IMR-90 (cell line): ENCODE measurements at regions not wholly inside any gene's neighbourhood (a gene's known extent, or its start where the extent isn't known, plus 50 kb on each side); places are given as distances from the start of the nearest gene placed in this dataset.

Experiments
- ATAC-seq: fragments of 200-7000 bp; cut with Tn5 transposase; 2 replicates; pipeline ENCODE4 v1.9.1; 2020; ENCODE audit warnings: low read depth, mild to moderate bottlenecking, moderate library complexity
- BruUV-seq: library from RNA; stranded (reverse); fragments of 400-500 nt; replicated peaks from 2 replicates; lab custom pipeline; 2021; lab: Mats Ljungman, UMichigan
- CTCF ChIA-PET: fragments of 300-600 bp; formaldehyde crosslinking; extraction: SDS; loops from one replicate; lab custom pipeline; 2021; ENCODE audit warnings: antibody characterized with exemption; lab: Yijun Ruan, JAX
- POLR2A ChIA-PET: fragments of 300-600 bp; sonication (Branson Sonifier 250); formaldehyde crosslinking; loops from one replicate; lab custom pipeline; 2022; ENCODE audit warnings: antibody characterized with exemption; ENCODE audit not compliant: unreplicated experiment; lab: Charles Lee
- DNase-seq: peaks from one replicate; pipeline ENCODE4 v3.0.0; 2013
- H2AFZ ChIP-seq: replicated peaks from 2 replicates; pipeline ENCODE3; 2013; ENCODE audit warnings: low read length, mild to moderate bottlenecking; ENCODE audit not compliant: poor library complexity
- H2AK5ac ChIP-seq: 2 replicates; pipeline ENCODE4 v1.6.1; 2013; ENCODE audit warnings: low read depth, low read length, inconsistent platforms
- H2AK9ac ChIP-seq: replicated peaks from 2 replicates; pipeline ENCODE3; 2013; ENCODE audit warnings: mild to moderate bottlenecking, low read depth, low read length, moderate library complexity; ENCODE audit not compliant: poor library complexity
- H2BK120ac ChIP-seq: 2 replicates; pipeline ENCODE4 v1.6.1; 2013; ENCODE audit warnings: low read depth, low read length, inconsistent platforms
- H2BK15ac ChIP-seq: 3 replicates; pipeline ENCODE4 v1.6.1; 2013; ENCODE audit warnings: low read depth, low read length, inconsistent platforms
- H2BK20ac ChIP-seq: 2 replicates; pipeline ENCODE4 v1.6.1; 2013; ENCODE audit warnings: low read depth, mild to moderate bottlenecking, inconsistent platforms, low read length, moderate library complexity
- H2BK5ac ChIP-seq: 2 replicates; pipeline ENCODE4 v1.6.1; 2013; ENCODE audit warnings: mild to moderate bottlenecking, low read depth, low read length, inconsistent platforms; ENCODE audit not compliant: poor library complexity, severe bottlenecking
- H3K14ac ChIP-seq: replicated peaks from 2 replicates; pipeline ENCODE4 v1.6.1; 2013; ENCODE audit warnings: low read depth, low read length, inconsistent platforms
- H3K18ac ChIP-seq: 2 replicates; pipeline ENCODE4 v1.6.1; 2013; ENCODE audit warnings: low read depth, low read length, control low read depth
- H3K23ac ChIP-seq: 2 replicates; pipeline ENCODE4 v1.6.1; 2013; ENCODE audit warnings: low read depth, low read length, inconsistent platforms
- H3K27ac ChIP-seq: 2 replicates; pipeline ENCODE4 v1.5.1; 2013; ENCODE audit warnings: mild to moderate bottlenecking, control low read depth, low read length; ENCODE audit not compliant: insufficient read depth
- H3K27me3 ChIP-seq: 2 replicates; pipeline ENCODE4 v1.6.1; 2013; ENCODE audit warnings: low read length; ENCODE audit not compliant: control insufficient read depth, insufficient read depth
- H3K36me3 ChIP-seq: 2 replicates; pipeline ENCODE4 v1.6.1; 2013; ENCODE audit warnings: low read length, mixed read lengths; ENCODE audit not compliant: control insufficient read depth, insufficient read depth
- H3K4ac ChIP-seq: 2 replicates; pipeline ENCODE4 v1.6.1; 2013; ENCODE audit warnings: low read depth, low read length, inconsistent platforms
- H3K4me1 ChIP-seq: 2 replicates; pipeline ENCODE4 v1.6.1; 2013; ENCODE audit warnings: low read length, mixed read lengths; ENCODE audit not compliant: control insufficient read depth, insufficient read depth
- H3K4me2 ChIP-seq: 2 replicates; pipeline ENCODE4 v1.6.1; 2013; ENCODE audit warnings: low read depth, mild to moderate bottlenecking, control low read depth, low read length, moderate library complexity
- H3K4me3 ChIP-seq: 2 replicates; pipeline ENCODE4 v1.5.1; 2013; ENCODE audit warnings: low read depth, mild to moderate bottlenecking, control low read depth, low read length, moderate library complexity; ENCODE audit not compliant: insufficient read depth
- H3K56ac ChIP-seq: 2 replicates; pipeline ENCODE4 v1.6.1; 2013; ENCODE audit warnings: low read length, inconsistent platforms; ENCODE audit not compliant: insufficient read depth; ENCODE audit errors: extremely low read depth
- H3K79me1 ChIP-seq, 2 experiments: 2 replicates each; pipeline ENCODE4 v1.6.1; 2013; ENCODE audit warnings: low read length in 2 of 2, inconsistent platforms in 1 of 2, low read depth in 1 of 2
- H3K9ac ChIP-seq: 2 replicates; pipeline ENCODE4 v1.6.1; 2013; ENCODE audit warnings: low read depth, low read length, control low read depth
- H3K9me1 ChIP-seq: 2 replicates; pipeline ENCODE4 v1.6.1; 2013; ENCODE audit warnings: low read length, inconsistent platforms; ENCODE audit not compliant: insufficient read depth
- H3K9me3 ChIP-seq: 2 replicates; pipeline ENCODE4 v1.6.1; 2013; ENCODE audit warnings: low read length; ENCODE audit not compliant: control insufficient read depth, insufficient read depth
- H4K20me1 ChIP-seq: 2 replicates; pipeline ENCODE4 v1.6.1; 2013; ENCODE audit warnings: low read length, inconsistent platforms; ENCODE audit not compliant: insufficient read depth
- H4K5ac ChIP-seq: 2 replicates; pipeline ENCODE4 v1.6.1; 2013; ENCODE audit warnings: mild to moderate bottlenecking, low read depth, low read length, control low read depth
- H4K8ac ChIP-seq, 2 experiments: 2 replicates each; pipeline ENCODE4 v1.6.1; 2013; ENCODE audit warnings: low read depth in 2 of 2, low read length in 2 of 2, control low read depth in 1 of 2, inconsistent platforms in 1 of 2
- H4K91ac ChIP-seq: 2 replicates; pipeline ENCODE4 v1.6.1; 2013; ENCODE audit warnings: low read depth, low read length, inconsistent platforms; ENCODE audit not compliant: insufficient read depth
- CEBPB ChIP-seq: IDR thresholded peaks from 2 replicates; pipeline ENCODE4 v1.6.1; 2012; ENCODE audit warnings: low read depth, low read length, improper control_type of control experiment
- CHD1 ChIP-seq: IDR thresholded peaks from 2 replicates; pipeline ENCODE4 v1.6.1; 2012; ENCODE audit warnings: low read depth, low read length, improper control_type of control experiment
- CTCF ChIP-seq: conservative IDR thresholded peaks from 2 replicates; pipeline ENCODE4 v1.5.1; 2012; ENCODE audit warnings: mild to moderate bottlenecking, low read depth, low read length, improper control_type of control experiment
- MXI1 ChIP-seq: IDR thresholded peaks from 2 replicates; pipeline ENCODE4 v1.6.1; 2012; ENCODE audit warnings: low read depth, mild to moderate bottlenecking, low read length, moderate library complexity, borderline replicate concordance
- RFX5 ChIP-seq: IDR thresholded peaks from 2 replicates; pipeline ENCODE4 v1.8.0; 2012; ENCODE audit warnings: low read depth, mild to moderate bottlenecking, low read length, moderate library complexity
- WGBS, 2 experiments: methylation state at CpG; one replicate each; pipeline versions ENCODE4 v1.1.5 to v1.1.7; 2013; ENCODE audit warnings: missing lambda C conversion rate in 2 of 2; ENCODE audit not compliant: insufficient read length in 1 of 2; ENCODE audit errors: extremely low coverage in 2 of 2; 5-methylcytosine and 5-hydroxymethylcytosine counted together
- dilution Hi-C: fragments of 300-500 bp; cut with HindIII; formaldehyde crosslinking; loops from one replicate; pipeline ENCODE4 v1.14.3; 2018; ENCODE audit warnings: low sequenced_read_pairs; ENCODE audit not compliant: unreplicated experiment
- in situ Hi-C: fragments of 300-500 bp; cut with MboI; formaldehyde crosslinking; loops from 3 replicates; pipeline ENCODE4 v1.14.3; 2019; ENCODE audit warnings: low sequenced_read_pairs, inconsistent platforms, mixed read lengths
- intact Hi-C: fragments of 100-400 bp; cut with micrococcal nuclease; formaldehyde crosslinking; loops from 2 replicates; pipeline ENCODE4 v1.10.0; 2022

- no peak overlapping the region for H4K5ac ChIP-seq
- intact Hi-C loops, result no loop called here
- H3K14ac ChIP-seq, result no peak overlapping the region
- BruUV-seq, result no TSS peak
- WGBS, 2 experiments, result no CpG with 5 or more reads among the region's 3 CpGs
- H3K18ac ChIP-seq, result no peak overlapping the region
- no peaks in the 10 kb centered on the region for H3K9me1 ChIP-seq
- no peak overlapping the region for H2BK5ac ChIP-seq
- H3K4ac ChIP-seq, result no peak overlapping the region
- no peak overlapping the region for H3K56ac ChIP-seq
- ATAC-seq (no peak), DNase-seq (no peak)
- no peaks in the 10 kb centered on the region for H3K27me3 ChIP-seq
- POLR2A ChIA-PET, result no interaction called here
- dilution Hi-C loops, result no loop called here
- H4K91ac ChIP-seq, result no peak overlapping the region
- no peak overlapping the region for H3K23ac ChIP-seq
- H2AK9ac ChIP-seq, result no peak overlapping the region
- H3K4me1 ChIP-seq, result no peaks in the 10 kb centered on the region
- H4K8ac ChIP-seq, result no peak overlapping the region
- no peak overlapping the region for H3K4me2 ChIP-seq
- no peaks in the 10 kb centered on the region for H3K9me3 ChIP-seq
- no peak overlapping the region for H3K27ac ChIP-seq
- H2BK15ac ChIP-seq, result no peak overlapping the region
- H4K20me1 ChIP-seq, result no peaks in the 10 kb centered on the region
- no peak overlapping the region for H2BK20ac ChIP-seq
- H2AK5ac ChIP-seq, result no peak overlapping the region
- no peak overlapping the region for H2AFZ ChIP-seq
- CTCF ChIA-PET, result no interaction called here
- TF ChIP-seq CTCF (no peak), CEBPB (no peak), CHD1 (no peak), RFX5 (no peak), MXI1 (no peak)
- no peaks in the 10 kb centered on the region for H3K79me1 ChIP-seq
- no peak overlapping the region for H2BK120ac ChIP-seq
- in situ Hi-C loops, result no loop called here
- no peak overlapping the region for H3K4me3 ChIP-seq
- H3K36me3 ChIP-seq, result no peaks in the 10 kb centered on the region
- H3K9ac ChIP-seq, result no peak overlapping the region
Measured at GRCh38 chr4:154692304-154692818, 51.4 kb upstream of the LRAT start.
